Germinal center (tissue), 1 donor: ENCODE measurements at regions not wholly inside any gene's neighbourhood (a gene's known extent, or its start where the extent isn't known, plus 50 kb on each side); places are given as distances from the start of the nearest gene placed in this dataset.

ENCODE experiments used
- DNase-seq: peaks from one replicate; pipeline ENCODE4 v3.0.0; 2012; ENCODE audit warnings: mixed read lengths, low spot score

- no peak for DNase-seq
These were observed 228.4 kb downstream of the KLF13 start for GRCh38 chr15:31555022-31555421.

GRCh38 chr15:31556494-31557150, 230.0 kb downstream of the KLF13 start:
- no peak for DNase-seq

GRCh38 chr15:31557899-31558298, 231.3 kb downstream of the KLF13 start:
- DNase-seq = no peak

DNA sequence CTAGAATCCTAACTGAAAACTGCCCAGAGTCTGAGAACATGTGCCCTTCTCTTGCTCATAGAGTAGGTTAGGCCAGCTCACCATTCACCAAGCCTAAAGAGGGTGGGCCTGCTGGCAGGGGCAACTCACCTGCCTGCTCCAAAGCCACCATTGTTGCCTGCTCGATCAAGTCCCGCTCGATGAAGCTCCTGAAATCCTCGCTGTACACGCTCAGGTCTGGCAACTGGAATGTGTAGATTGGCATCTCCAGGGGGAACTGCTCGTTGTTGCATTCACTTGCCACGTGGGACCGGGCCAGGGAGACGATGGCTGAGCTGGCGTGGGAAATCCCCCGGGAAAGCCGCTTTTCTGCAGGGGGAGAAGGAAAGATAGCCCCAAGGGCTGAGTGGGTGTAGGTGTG, 232.2 kb downstream of the KLF13 start:
- DNase-seq = no peak

- no peak for DNase-seq
These were observed 233.2 kb downstream of the KLF13 start for GRCh38 chr15:31559786-31560185.

DNA sequence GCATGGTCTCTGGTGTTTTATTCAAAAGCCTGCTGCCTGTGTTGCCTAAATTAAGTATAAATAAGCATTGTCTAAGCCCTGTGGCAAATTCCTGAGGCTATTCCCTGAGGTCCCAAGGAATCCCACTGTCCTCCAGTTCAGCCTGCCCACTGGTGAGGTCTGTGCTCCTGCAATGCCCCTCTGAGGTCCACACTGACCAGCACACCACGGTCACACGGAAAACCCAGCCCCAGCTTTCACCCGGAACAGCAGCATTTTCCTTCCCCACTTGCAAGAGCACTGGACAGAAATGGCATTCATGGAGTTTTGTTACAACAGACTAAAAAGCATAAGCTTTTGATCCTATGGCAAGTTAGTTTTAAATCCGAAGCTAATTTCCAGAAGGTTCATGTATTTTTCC, 234.0 kb downstream of the KLF13 start:
- DNase-seq = no peak

DNA sequence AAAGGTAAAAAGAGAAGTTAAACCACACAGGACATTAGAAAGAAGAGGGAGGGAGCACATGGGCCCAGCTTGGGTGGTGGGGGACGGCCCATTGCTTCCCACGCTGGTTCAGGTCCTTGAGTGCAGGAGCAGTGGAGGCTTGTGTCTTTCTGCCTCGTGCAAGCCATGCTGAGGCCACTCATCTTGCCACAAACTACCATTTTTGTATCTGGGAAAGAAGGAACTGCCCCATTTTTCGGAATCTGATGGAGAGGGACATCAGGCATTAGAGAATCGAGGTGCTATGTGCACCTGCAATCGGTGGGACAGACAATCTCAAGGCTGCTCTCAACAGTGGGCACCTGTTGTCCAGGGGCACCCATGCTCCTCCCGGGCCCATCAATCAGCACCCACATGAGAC, 234.5 kb downstream of the KLF13 start:
- DNase-seq = no peak

DNA sequence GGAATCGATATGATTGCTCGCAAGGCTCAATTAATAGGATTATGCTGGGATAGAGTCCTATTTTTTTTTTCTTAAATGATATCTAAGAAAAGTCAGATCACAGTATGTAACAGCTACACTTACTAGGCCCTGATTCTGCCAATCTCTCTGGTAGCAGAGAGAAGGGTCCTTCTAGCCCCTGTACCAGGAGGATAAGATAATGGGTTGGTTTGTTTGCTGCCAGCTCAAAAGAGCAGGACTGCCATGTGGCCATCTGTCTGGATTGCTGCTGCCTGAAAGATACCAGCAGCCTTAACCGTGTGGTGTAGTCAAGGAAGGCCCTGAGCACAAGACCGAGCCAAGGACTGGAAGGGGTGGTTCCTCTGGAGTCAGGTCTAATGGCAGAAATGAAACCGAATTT, 236.4 kb downstream of the KLF13 start:
- DNase-seq = no peak

DNA sequence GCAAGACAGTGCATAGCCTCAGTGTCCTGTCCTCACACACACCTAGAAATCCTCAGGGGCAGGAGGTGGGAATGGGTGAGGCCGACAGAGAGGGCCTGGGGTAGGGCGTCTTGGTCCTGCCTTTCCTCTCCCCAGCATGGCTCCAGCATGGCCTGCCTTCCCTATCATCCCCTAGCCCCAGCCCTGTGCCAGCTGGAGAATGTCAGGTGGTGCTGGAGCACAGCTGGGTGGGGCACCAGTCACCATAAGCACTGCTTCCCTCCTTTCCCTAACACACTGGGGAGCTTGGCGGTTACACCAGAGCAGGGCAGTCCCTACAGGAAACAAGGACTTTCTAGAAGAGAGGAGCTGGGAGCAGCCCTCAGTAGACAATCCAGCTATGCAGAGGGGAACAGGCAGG, 236.8 kb downstream of the KLF13 start:
- DNase-seq = no peak

DNA sequence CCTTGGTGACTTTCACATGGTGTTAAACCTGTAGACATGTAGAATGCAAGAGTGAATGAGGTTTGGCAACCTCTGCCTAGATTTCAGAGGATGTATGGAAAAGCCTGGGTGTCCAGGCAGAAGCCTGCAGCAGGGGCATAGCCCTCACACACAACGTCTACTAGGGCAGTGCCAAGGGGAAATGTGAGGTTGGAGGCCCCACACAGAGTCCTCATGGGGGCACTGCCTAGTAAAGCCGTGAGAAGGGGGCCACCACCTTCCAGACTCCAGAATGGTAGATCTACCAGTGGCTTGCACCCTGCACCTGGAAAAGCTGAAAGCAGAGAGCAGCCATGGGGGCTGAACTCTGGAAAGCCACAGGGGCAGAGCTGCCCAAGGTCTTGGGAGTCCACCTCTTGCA, 241.2 kb downstream of the KLF13 start:
- DNase-seq = no peak

- no peak for DNase-seq
These were observed 243.2 kb downstream of the KLF13 start for GRCh38 chr15:31569836-31570235.

GRCh38 chr15:31570591-31570990, 244.0 kb downstream of the KLF13 start:
- DNase-seq = no peak

DNA sequence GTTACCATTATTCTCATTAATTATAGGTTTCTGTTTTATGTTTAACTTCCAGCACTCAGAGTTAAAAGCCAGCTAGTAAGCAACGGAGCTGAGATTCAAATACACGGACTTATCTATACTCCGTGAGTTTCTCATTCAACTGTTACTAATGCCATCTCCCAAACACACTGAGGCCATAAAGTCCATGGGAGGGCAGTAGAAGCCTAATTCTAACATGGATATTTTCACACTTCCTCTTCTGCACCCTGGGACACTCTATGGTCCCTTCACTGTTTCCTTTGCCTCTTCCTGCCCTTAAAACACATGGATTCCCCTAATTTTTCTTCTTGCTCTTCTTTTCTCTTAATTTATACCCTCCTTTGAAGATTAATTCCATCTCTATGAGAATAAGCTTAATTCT, 245.0 kb downstream of the KLF13 start:
- DNase-seq = no peak

- DNase-seq = no peak
These were observed 247.1 kb downstream of the KLF13 start for GRCh38 chr15:31573759-31574158.

DNA sequence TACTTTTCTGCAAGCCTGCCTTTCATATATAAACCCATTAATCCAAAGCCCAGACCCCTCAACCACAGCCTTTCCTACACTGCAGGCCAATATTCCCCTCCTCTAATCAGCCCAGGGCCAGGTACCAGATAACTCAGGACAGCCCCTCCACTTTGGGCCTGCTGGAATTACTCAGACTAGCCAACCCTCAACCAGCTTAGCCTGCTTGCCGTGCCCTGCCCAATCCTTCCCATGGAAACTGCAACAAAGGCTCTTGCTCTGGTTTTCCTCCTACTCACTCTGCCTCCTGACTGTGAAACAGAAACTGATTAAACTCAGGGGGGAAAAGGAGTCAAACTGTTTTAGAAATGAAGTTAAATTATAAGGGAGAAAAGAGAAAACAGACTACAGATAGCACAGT, 248.1 kb downstream of the KLF13 start:
- no peak for DNase-seq

GRCh38 chr15:31577108-31577507, 250.5 kb downstream of the KLF13 start:
- DNase-seq = no peak

DNA sequence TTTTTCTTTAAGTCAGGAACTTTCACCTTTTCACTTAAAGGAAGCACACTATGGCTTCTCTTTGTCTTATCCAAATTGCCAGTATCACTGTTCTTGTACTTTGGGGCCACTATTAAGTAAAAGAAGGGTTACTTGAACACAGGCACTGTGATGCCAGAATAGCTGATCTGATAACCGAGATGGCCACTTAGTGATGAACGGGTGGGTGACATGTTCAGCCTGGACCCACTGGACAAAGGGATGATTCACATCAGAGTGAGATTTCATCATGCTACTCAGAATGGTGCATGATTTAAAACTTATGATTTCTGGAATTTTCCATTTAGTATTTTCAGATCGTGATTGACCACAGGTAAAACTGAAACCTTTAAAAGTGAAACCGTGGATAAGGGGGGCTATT, 252.6 kb downstream of the KLF13 start:
- no peak for DNase-seq

GRCh38 chr15:31579976-31580375, 253.3 kb downstream of the KLF13 start:
- no peak for DNase-seq

- DNase-seq = no peak
These were observed 257.6 kb downstream of the KLF13 start for GRCh38 chr15:31584195-31584594.

GRCh38 chr15:31585240-31585639, 258.6 kb downstream of the KLF13 start:
- no peak for DNase-seq

- DNase-seq = no peak
These were observed 260.2 kb downstream of the KLF13 start for GRCh38 chr15:31586841-31587240.

- no peak for DNase-seq
These were observed 260.9 kb downstream of the KLF13 start for GRCh38 chr15:31587583-31587982.

DNA sequence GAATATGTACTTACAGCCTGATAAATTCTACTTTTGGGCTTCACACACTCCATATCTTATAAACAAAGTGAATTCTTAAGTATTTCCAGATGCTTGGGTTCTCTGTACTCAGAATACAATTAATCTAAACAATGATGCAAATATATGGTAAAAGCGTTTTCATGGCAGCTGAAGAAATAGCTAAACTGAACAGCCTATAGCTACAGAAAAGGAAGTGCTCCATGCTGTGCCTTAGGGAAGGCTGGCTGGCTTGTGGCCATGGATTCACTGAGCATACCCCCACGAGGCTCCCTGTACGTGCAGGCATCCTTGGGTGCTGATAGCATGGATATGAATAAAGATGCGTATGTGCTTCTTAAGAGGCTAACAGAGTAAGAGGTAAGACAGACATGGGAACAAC, 264.0 kb downstream of the KLF13 start:
- no peak for DNase-seq

DNA sequence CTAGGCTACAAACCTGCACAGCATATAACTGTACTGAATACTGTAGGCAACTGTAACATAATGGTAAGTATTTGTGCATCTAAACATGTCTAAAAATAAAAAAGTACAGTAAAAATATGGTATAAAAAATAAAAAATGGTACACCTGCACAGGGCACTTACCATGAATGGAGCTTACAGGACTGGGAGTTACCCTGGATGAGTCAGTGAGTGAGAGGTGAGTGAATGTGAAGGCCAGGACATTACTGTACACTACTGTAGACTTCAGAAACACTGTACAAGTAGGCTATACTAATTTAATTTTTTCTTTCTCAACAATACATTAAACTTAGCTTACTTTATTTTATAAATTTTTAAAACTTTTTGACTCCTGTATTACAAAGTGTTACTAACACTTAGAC, 265.3 kb downstream of the KLF13 start:
- DNase-seq = no peak

GRCh38 chr15:31597466-31597865, 270.8 kb downstream of the KLF13 start:
- DNase-seq = no peak
